AG09309 (cell line): ENCODE measurements at regions not wholly inside any gene's neighbourhood (a gene's known extent, or its start where the extent isn't known, plus 50 kb on each side); places are given as distances from the start of the nearest gene placed in this dataset.

Experiments
- DNase-seq: peaks from one replicate; pipeline ENCODE4 v3.0.0-alpha.2; 2010; ENCODE audit warnings: low read depth
- H3K4me3 ChIP-seq: 2 replicates; pipeline ENCODE4 v1.5.1; 2011; ENCODE audit warnings: mild to moderate bottlenecking, low read depth, low read length, moderate library complexity; ENCODE audit not compliant: control insufficient read depth
- CTCF ChIP-seq: IDR thresholded peaks from 2 replicates; pipeline ENCODE4 v1.5.1; 2011; ENCODE audit warnings: mild to moderate bottlenecking, low read depth, low read length, inconsistent platforms; ENCODE audit not compliant: insufficient read depth, control insufficient read depth; ENCODE audit errors: missing control alignments

GRCh38 chr1:218525031-218525430 is 179.9 kb downstream of the TGFB2 start:
- DNase-seq = no peak
- TF ChIP-seq CTCF = no peak
- H3K4me3 ChIP-seq = no peak overlapping the region

DNA sequence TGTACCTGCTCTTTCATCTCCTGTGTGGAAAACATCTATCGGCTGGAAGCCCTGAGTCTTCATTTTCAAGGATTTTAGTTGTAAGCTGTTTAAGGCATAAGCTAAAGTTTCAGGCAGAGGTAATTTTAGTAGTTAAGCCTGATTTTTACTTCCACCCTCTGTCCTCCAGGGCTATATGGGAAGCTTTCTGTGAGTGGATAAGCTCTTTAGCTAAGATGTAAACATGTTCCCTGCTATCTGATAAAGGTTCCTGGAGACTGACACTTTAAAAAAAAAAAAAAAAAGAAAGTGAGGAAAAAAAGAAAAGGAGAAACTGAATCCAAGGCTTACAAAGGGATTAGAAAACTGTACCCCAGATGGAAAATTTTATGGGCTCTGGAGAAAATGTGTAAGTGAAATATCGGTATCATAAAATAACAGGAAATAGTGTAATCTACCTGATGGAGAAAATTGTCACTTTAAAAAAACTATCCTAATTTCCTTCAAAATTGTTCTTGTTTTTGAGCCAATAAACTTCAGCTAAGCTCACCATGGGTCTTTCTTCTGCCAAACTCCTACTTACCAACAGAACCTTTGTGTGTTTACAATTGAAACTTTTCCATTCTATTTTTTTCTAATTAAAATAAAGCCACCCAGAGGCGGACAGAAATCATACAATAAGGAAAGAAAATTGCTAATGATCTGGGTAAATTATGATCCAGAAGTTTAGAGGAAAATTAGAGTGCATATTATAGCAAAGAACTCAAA is 180.5 kb downstream of the TGFB2 start:
- H3K4me3 ChIP-seq = no peak overlapping the region
- no peak for TF ChIP-seq CTCF
- no peak for DNase-seq

DNA sequence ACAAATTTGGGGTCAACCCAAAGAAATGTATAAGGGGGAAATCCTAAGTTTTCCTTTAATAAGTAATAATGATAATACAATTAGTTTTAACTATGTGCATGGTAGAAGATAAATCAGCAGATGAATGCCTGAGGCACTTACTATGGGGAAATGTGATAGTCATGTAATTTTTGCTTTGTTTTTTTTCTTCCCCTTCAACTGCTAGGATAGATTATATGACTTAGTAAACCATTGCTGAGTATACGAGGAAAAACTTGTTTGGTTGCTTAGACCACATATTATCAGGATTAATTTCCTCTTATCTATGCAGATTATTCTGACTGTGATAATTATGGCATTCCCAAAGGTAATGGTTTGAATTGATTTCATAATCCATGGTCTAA is 181.1 kb downstream of the TGFB2 start:
- no peak overlapping the region for H3K4me3 ChIP-seq
- DNase-seq = no peak
- no peak for TF ChIP-seq CTCF

DNA sequence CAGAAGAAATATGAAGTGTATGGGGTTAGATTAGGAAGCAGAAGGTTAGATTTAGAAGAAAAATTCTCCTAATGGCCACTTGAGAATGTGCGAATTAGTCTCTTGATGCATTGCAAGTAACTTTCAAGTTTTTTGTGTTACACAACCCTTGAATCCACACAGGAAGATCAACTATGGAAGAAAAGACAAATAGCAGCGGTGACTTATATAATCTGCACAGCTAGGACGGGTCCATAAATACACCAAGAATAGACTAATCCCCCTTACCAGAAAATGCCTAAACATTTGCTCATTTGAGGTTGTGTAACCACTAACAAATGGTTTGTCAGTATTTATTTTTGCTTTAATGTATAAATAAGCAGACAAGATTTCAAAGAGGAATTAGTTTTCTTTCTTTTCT is 182.6 kb downstream of the TGFB2 start:
- no peak for TF ChIP-seq CTCF
- no peak overlapping the region for H3K4me3 ChIP-seq
- no peak for DNase-seq

DNA sequence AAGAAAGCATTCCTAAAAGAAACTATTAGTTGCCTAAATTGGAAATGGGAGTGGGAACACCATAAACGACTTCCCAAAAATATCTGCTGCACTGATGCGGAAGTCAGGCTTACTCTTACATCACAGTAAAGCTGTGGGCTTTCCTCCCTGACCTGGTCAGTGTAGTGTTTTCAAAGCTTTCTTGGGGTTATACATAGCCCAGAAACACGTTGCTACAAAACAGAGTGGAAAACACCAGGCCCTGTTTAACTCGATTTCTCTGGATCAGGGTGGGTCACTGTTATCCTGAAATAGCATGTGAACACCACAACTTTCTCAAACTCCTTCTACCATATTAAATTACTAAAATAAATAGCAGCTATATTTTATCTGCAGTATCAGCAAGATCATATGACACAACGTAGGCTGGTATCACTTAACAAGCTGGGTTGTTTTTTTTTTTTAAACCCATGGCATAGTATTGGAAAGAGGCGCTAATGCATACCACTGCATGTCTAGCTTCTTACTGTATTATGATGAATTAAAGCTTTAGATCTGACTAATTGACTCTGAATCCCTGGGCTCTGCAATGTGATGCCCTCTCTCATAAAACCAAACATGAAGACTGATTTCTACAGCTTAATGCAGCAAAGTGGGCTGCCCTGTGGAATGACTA is 184.6 kb downstream of the TGFB2 start:
- no peak overlapping the region for H3K4me3 ChIP-seq
- TF ChIP-seq CTCF = no peak
- no peak for DNase-seq

GRCh38 chr1:218531936-218532335 is 186.8 kb downstream of the TGFB2 start:
- no peak overlapping the region for H3K4me3 ChIP-seq
- no peak for TF ChIP-seq CTCF
- DNase-seq = no peak
